ENCODE measurements at regions not wholly inside any gene's neighbourhood (a gene's known extent, or its start where the extent isn't known, plus 50 kb on each side); places are given as distances from the start of the nearest gene placed in this dataset.
A peak's percentile ranks its signal among the peaks of the same experiment; 100 is the strongest.

DNA sequence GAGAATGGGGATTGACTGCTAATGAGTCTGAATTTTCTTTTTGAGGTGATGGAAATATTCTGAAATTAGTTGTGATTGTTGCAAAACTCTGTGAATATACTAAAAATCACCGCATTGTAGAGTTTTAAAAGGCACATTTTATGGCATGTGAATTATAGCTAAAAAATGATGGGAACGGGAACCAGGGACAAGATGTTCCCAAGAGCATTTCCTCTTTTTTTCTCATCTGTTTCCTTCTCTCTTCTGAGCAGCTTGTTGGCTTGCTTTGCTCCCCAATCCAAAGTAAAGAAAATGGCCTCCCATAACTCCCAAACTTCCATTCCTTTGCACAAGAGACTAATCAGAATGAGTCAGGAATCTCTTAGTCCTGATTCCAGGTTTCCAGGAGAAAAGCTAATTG lies 459.2 kb downstream of the TSHZ3 start:
- no peak for DNase-seq

DNA sequence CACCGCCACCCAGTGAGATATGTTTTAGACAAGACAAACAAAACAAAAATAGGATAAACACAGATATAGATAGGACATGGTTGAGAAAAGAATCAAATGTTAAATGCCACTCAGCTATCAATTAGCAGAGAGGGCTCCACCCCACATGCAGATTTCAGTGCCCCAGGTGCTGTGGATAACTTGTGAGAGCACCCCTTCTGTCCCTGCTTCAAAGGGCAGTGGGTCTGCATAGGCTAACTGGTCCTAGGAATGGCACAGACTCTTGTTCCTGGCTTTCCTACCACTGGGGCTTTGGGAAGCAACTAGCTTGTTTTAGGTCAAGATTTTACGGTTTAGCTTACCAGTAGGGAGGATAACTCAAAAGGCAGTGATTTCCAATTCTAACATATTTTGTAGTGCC lies 460.3 kb downstream of the TSHZ3 start:
- no peak for DNase-seq

DNA sequence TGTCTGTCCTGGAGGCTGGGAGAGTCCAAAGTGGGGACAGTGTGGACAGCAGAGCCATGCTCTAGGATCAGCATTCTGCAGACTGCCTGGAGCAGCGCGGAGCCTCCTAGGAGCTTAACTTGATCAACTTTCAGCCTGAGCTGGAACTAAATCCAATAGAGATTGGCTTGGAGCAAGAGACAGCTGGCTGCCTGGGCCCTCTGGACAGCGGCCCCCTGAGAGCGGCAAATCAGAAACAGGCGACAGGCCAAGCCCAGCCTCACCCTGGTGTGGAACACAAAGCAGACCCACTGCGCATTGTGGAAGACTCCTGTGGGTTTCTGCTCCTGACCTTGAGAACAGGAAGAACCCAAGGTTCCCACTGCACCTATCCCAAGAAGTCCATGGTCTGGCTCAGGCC lies 462.2 kb downstream of the TSHZ3 start:
- no peak for DNase-seq

DNA sequence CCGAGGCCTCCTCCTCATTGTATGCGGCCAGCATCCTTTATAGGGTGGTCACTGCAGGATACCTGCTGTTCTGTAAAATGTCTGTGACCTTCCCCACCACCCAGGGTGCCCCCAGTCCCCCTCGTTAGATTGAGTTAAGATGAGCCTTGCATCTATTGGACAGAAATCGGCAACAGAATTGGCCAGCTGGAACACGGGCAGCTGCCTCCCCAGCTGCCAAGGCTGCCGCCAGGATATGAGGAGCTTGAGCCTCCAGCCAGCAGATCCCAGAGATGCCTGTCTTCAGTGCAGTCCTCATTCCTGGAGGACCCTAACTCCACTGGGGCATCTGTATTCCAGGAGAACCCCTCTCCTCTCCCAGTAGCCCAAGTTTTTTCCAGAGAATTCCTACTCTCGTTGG lies 463.0 kb downstream of the TSHZ3 start:
- no peak for DNase-seq

DNA sequence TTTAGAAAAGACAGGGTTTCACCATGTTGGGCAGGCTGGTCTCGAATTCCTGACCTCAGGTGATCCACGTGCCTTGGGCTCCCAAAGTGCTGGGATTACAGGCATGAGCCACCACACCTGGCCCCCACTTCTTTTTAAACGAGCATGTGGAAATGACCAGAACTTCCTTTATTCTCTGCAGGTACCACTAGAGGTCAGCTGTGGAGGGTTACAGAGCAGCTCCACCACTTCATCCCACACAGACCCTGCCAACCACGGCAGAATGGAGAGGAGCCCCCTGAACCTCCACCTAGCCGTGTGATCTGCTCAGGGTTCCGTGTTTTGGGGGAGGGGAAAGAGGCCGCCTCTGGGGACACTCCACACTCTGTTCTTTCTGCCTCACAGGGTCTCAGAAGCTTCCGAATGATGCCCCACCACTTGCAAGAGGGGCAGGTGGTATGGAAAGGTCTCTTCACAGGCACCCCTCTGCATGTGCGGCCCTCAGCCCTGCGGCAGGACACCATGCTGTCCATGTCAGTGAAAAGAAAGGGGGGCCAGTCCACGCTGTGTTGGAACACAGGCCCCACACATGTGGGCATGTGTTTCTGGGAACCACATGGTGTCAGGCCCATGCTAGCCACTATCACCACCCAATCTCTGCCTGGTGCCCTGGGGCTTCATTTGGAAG lies 465.0 kb downstream of the TSHZ3 start:
- no peak for DNase-seq

DNA sequence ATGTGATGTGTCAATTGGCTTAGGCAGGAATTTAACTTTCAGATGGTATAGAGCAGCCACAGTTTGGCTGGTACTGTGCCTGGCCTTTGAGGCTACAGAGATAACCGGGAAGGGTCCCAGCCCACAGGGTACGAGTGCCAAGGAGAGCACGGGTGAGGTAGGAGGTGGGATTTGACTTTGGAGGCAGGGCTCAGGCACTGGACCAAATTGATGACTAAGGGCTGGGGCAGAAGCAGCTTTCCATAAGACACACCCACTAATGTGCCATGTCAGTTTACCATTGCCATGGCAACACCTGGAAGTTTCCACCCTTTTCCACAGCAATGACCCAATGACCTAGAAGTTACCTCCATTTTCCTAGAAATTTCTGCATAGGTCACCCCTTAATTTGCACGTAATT lies 466.2 kb downstream of the TSHZ3 start:
- DNase-seq: no peak

DNA sequence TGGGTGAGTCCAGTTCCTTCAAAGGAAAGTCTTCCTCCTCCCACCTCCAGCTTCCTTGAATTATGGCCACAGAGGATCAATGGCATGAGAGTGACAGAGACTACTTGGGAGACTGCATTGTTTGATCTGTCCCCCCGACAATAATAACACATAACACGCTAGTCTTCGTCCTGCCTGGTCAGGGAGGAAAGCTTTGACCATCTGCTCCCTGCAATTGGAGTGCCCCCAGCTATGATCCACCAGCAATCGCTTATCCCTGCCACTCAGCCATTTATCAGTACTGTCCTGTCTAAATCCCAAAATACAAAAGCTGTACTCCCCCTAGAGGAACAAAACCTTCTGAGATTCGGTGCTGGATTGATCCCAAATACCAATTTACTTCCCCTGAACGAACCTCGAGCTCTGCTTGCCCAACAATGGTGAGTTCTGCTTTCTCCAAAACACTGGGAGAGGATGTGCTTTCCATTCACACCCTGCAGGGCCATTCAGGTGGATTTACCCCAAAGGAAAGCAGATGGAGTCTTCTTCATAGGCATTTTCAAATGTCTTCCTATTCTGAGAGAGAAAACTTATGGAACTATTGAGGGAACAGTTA lies 466.7 kb downstream of the TSHZ3 start:
- DNase-seq: no peak

DNA sequence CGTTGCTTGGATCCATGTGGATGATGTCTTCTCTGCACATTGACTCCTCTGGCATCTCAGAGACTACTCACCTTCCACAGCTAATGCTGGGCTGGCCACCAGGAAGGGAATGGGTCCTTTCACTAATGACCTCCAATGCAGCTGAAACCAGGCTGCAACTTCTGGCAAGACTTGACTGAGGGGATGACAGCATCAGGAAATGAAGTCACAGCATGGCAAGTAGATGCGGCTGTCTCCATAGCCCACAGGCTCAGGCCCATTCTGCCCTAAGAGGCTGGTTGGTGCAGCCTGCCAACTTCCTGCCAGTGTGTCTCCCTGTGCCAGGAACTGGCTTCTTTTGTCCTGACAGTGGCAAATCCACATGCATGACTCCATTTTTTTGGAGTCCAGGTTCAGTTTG lies 467.3 kb downstream of the TSHZ3 start:
- DNase-seq: no peak

DNA sequence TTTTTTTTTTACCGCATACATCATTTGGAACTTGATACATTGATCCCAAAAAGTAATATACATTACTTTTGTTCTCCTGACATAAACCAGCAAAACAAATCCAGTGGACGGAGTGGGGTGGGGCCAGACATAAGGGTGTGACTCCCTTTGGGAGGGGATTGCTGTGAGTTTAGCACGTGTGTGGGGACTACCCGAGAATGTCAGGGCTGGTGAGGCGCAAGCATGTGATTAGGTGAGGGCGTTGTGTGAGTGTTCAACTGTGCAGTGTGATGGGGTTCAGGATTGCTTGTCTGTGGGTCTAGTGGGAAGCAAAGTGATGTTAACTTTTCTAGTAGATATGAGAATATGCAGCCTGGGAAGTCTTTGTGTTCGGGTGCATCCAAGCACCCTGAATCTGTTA lies 468.0 kb downstream of the TSHZ3 start:
- no peak for DNase-seq

DNA sequence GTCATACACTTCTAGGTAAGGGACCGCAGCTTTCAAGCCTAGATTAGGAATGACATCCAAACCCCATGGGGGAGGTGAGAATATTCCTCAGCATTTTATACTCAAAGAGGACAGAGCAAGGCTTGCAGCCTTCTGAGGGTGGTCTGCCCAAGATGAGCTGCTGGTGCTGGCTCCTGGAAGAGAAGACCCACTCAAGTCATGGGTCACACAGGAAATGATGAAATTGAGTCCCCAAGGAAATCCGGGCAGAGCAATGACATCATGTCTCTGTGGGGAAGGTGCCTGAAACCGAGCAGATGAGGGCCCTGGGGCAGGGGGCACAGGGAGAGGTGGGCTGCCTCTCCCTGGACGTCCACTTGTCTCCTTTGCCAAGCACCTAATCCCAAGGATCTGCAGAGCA lies 468.7 kb downstream of the TSHZ3 start:
- DNase-seq: no peak

DNA sequence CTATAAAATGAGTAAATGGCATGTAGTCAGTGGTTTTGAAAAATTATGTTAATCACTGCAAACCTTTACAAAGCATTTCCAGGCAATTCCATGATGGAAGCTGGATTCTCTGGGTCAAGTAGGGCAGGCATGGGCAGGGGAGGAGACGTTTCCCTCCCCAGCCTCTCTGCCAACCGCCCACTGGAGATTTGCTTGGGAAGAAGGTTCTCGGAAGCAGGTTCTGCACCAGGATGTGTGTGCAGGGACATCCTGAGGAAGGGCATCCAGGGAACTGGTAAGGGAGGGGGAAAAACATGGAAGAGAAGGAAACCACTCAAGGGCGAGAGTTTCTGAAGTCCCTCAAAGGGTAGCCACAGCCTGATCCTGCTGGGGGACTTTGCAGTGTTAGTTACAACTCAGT lies 469.1 kb downstream of the TSHZ3 start:
- no peak for DNase-seq

DNA sequence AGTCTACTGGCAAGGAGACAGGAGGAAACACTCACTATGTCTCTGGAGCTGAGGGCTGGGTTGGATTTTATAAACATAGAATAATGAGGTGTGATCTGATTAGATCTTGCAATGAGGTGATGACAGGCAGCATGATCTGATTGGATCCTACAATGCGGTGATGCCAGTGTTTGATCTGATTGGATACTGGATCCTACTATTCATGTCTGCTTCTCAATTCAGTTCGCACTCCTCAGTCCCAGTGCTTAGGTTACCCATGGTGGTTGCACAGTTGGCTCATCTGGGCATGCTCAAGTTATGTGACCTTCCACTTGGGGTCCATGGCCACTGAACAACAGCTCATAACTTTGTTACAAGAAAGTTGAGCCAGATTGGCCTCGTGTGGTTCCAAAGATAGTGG lies 469.5 kb downstream of the TSHZ3 start:
- DNase-seq: no peak

DNA sequence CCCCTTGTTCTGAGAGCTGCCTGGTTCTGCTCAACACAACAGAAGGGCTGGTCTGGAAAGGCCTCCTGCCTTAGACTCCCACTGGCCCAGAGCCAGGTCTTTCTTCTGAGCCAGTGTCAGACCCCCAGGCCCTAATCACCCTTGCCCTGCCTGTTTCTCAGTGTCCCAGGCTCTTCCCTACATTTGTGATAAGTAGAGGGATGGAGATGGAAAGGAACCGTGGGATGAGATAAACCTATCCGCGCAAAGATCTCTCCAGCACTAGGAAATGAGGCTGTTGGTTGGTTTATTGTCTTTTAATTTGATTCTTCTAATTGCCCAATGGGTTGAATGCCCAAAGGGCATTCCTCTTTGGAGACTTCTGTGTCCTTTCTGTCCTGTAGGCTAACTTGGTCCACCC lies 470.0 kb downstream of the TSHZ3 start:
- DNase-seq: no peak

DNA sequence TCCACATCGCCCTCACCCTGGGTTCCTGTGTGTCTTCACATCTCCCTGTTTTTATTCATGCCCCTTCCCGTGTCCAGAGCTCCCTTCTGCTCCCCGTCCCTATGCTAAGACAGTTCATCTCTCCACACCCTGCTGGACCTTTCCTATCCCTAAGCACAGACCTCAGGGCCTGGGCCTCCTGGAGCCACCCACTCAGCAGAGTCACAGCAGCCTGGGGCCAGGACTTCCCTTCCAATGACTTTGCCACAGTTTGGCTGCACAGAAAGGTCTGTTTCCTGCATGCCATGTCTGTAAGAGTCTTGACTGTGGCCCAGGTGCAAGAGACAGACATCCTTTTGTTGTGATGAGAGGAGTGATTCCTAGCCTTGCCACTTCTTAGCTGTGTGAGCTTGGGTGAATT lies 470.7 kb downstream of the TSHZ3 start:
- DNase-seq: no peak

DNA sequence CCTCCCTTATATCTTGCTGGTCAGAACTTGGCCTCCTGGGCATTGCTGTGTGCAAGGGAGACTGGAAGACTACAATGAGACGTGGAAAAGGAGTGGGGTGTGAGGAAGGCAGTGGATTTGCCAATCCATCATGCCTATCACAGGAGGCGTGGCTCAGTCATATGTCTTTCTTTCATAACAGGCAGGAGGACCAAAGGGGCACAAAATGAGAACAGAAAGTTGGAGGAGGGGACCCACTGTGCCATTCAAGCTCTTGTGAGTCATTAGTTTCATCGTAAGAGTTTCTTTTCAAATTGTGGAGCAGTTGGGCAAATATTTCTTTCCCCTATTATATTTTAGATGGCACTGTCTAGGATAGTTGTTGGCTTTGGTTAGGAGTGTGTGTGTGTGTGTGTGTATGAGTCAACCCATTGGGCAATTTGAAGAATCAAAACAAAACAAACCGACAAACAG lies 471.5 kb downstream of the TSHZ3 start:
- DNase-seq: no peak

DNA sequence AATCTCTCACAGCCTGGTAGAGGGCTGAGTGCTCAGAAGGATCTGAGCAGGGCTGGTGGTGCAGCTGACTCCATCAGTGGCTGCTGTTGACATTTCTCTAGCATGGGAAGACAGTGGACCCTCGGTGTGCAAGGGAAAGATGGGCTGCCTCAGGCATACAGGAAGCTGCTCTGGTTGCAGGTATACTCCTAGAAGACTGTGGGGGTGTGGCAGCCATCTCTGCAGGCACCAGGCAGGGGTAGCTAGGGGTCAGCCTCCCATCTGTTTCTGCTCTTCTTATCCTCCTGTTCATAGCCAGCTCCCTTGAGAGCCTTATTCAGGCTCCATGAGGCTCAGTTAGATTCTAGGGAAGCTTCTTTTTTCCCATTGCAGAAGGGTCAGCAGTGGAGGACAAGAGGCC lies 475.5 kb downstream of the TSHZ3 start:
- no peak for DNase-seq

DNA sequence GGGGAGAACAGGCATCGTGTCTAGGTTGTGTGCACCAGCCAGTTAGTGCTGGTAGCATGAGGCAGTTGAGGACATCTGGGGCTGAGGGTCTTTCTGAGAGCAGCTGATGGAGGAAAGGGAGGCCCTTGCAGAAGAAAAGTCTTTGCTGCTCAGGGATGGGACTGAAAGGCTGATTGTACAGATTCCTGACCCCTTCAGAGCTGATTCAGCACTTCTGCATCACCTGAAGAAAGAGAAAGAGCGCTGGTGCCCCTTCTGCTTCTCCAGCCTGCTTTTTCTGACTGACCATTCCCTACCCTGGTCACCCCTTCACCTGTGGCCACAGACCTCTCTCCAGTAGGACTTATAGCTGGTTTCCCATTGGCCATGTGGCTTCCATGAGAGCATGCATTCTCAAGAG lies 476.2 kb downstream of the TSHZ3 start:
- no peak for DNase-seq

DNA sequence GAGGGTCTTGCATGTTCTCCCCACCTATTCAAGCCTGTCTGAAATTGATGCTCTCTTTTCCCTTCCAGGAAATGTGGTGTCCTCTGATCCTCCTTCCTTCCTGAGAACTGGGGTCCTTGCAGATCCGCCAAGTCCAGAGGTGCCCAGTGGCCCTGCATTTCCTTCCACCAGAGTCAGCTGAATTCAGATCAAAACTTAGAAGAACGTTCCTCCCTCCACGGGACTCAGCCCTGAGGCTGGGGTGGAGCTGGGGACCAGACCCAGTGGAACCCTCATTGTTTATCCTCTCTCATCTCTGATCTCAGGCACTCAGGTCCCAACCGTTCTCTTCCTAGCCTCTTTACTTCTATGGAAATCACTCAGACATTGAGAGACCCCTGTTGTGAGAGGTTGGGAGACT lies 477.3 kb downstream of the TSHZ3 start:
- no peak for DNase-seq

DNA sequence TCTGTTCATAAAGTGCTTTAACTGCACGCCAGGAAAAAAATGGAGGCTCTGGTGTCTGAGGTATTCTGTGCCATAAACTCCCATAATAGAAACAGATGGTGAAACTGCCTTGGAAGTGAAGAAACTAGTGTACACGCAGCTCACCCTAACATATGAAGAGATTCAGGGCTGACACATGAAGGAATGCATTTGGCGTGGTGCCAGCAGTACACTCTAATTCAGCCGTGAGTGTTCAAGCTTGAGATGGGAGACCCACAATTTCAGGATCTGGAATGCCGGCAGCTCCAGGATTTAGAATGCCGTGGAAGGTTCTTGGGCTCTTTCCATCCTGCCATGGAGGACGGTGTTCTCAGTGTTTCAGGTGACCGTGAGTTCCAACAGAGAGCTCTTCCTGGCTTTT lies 478.4 kb downstream of the TSHZ3 start:
- peak; percentile 1 for DNase-seq

DNA sequence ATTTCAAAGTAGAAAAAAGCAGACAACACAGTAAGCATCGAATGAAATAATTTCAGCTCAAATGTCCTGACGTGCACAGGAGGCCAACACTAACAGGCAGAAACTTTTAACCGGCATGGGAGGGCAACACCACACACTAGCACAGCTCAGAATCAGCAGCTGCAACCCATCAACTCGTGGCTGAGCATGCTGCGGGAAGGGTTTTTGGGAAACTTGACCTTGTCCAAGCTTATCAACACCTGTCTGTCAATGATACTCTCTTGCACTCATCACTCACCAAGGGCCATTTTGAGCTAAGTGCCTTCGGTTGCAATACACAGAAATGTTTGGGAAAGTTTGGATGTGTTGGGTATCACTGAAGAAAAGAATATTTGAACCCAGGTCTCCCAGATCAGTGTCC lies 483.7 kb downstream of the TSHZ3 start:
- no peak for DNase-seq

DNA sequence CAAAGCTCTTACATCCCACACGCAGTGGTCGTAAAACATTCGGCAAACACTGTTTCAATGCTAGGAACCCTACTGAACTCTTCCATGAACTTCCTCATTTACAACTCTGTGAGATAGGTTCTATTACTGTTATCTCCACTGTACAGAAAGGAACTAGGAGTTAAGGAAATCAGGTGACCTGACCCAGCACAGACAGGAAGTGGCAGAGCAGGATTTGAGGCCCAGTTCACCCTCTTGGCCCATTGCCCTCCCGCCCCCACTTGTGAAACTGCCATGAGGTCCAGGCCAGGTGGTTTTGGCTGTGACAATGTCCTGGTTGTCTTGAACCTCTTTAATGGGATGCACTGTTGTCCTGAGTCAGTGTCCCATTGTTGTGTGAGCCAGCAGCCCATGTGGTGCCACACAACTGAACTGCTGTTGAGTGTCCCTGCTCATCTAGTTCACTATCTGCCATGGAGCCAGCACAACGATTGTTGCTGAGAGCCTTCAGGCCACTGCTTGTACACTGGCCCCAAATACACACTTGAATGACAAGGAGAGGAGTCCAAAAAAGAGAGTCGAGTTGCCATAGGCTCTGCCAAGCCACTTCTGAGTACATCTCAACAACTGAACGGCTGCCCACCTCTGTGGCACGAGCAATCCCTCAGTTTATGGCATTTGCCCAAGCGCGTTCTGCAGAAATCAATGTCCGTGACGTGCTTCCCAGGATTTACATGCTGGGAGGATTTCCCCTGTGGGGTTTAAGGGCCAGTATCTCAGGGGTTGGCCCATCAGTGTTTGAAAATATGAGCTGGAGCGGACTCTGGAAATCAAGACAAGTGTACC lies 484.6 kb downstream of the TSHZ3 start:
- no peak for DNase-seq

DNA sequence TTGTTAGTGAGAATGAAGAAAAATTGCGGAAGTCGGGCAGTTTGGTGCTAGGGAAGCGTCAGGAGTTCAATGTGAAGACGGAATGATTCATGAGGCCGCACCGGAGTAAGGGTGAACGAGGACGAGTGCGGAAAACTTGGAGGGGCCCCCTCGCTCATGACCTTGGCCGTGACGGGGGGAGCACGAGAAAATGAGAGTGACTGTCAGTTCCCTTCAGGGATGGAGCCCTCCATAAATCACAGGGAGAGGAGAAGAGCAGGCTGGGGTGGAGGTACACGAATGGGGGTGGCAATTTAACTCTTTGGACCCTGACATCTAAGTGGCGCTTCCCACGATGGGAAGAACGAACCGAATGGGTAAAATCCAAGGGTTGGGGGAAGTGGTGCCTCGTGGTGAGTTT lies 486.4 kb downstream of the TSHZ3 start:
- DNase-seq: no peak

DNA sequence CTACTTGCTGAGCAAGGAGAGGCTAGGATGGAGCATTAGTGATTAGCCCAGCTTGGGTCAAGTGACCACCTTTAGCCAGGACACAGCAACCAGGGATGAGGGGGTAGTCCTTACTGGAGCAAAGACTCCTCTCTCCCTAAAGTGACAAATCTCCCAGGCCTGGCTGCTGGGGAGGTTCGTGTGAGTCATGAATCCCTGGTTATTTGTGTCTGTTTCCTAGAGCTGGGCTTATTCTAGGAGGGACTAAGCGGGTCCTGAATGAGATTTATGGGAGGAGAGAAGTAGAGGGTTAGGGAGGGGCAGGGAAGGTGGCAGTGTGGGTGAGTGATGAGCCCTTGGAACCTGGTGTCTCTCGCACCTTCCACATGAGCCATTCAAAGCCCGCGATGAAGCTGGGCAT lies 487.3 kb downstream of the TSHZ3 start:
- no peak for DNase-seq

DNA sequence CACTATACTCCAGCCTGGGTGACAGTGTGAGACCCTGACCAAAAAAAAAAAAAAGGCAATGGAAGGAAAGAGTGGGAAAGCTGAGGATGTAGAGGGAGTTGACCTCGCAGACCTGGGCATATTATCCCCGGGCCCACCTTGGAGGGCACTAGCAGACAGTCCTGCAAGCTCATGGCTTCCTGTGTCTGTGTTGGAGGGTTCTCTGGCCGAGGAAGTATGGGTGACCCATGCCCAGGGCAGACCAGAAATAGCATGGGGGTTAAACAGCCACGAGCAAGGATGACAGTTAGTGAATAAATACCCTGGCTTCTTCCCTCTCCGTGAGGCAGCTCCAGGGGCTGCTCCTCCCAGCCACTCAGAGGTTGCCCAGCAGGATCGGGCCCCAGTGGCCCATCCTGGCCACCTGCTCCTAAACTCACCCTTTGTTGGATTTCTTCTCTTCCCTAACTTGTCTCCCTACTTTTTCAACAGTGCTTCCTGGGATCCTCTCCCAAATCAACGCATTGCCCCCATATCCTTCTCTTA lies 485.8 kb downstream of the ZNF536 start:
- no peak for DNase-seq

Measured in EL (cell line).